ENCODE measurements at regions not wholly inside any gene's neighbourhood (a gene's known extent, or its start where the extent isn't known, plus 50 kb on each side); places are given as distances from the start of the nearest gene placed in this dataset.
"Not testable (repeated sequence)": the region's sequence is repeated elsewhere in the genome, so short reads cannot be mapped to it uniquely, and the experiment has no call there.

DNA sequence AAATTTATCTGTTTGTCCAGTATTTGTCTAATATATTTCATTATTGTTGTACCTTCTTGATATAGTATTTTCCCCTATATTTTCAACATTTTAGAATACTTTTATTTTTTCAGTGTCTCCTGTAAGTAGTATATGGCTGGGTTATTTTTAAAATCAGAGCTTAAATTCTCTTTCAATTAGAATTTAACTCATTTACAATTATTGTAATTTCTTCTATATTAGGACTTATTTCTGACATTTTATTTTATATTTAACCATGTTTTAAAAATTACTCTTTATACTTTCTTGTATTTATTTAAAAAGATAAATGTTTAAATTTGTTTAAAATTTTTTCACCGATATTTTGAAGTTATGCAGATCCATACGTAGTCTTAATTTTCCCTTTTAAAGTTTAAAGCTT lies 220.0 kb upstream of the NPVF start:
- no peak for DNase-seq (ENCODE audit: low read depth in 2 of 2)

- DNase-seq (ENCODE audit: low read depth in 2 of 2), result no peak
These were observed 225.7 kb upstream of the NPVF start for GRCh38 chr7:25454020-25454419.

DNA sequence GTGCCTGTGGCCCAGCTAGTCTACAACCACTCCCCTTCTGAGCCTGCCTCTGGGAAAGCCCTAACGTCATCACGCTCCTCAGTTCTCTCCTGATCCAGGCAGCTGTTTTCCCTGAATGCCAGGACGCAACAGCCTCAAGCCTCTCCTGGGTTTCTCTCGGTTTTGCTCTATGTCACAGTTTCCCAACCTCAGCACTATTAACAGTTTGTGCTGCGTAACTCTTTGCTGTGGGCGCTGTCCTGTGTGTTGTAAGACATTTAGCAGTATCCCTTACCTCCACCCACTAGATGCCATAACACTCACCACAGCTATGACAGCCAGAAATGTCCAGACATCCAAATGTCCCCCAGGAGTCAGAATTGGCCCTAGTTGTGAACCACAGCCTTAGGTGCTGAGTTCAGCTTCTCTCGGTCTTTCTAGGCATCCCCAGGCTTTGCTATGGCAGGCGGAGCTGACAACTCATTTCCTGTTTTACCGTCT lies 226.3 kb upstream of the NPVF start:
- no peak for DNase-seq (ENCODE audit: low read depth in 2 of 2)

DNA sequence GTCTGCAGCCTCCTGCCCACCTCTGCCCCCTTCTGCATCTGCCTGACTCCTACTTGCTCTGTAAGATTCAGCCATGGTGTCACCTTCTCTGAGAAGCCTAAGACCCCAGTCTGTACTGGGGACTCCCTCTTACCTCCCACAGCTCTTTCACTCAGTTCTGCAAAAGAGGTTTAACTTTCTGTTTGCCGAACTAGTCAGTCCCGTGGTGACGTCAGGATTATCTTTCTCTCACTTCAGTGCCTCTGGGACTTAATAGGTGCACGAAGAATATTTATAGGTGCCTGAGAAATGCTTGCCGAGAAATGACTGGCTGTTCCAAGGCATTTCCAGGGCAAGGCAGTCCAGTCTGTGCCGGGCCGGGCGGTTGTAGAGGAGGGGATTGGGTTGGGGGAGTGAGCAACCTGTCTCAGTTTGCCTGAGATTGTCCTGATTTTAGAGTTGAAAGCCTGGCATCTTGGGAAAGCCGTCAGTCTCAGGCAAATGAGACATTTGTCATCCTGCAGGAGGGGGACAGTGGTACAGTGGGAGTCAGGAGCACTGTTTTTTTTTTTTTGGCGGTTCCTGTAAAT lies 227.5 kb upstream of the NPVF start:
- DNase-seq (ENCODE audit: low read depth in 2 of 2), result no peak

DNA sequence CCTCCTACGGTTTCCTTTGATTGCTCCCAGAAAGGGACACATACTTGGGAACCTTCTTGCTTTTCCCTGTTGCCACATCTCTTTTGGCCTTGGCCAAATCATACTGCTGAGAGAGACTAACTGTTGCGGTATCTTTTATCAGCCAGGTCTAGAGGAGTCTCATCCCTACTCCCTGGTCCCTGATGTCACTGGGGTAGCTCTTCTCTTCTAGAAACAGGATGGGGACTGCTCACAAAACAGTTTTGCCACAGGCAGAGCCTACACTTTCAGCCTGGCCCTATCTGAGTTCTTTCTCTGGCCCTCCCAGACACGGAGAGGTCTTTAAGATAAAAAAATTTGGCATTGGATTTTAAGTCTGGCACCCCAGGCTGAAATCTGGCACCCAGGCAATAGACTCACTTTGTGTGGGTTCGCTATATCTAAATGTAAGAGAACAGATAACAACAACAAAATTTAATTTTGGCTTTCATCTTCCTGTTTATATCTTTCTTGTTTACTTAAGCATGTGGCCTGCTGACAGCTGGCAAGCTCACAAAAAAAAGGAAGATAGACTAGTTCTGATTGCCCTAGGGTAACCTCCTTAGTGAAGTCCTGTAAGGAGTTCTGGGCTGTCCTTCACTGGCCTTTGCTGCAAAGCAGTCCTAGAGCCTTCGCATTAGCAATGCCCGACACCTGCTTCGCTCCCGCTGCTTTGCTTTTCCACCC lies 228.3 kb upstream of the NPVF start:
- no peak for DNase-seq (ENCODE audit: low read depth in 2 of 2)

GRCh38 chr7:25459057-25459456 lies 230.8 kb upstream of the NPVF start:
- no peak for DNase-seq (ENCODE audit: low read depth in 2 of 2)

GRCh38 chr7:25460433-25460832 lies 232.1 kb upstream of the NPVF start:
- no peak for DNase-seq (ENCODE audit: low read depth in 2 of 2)

DNA sequence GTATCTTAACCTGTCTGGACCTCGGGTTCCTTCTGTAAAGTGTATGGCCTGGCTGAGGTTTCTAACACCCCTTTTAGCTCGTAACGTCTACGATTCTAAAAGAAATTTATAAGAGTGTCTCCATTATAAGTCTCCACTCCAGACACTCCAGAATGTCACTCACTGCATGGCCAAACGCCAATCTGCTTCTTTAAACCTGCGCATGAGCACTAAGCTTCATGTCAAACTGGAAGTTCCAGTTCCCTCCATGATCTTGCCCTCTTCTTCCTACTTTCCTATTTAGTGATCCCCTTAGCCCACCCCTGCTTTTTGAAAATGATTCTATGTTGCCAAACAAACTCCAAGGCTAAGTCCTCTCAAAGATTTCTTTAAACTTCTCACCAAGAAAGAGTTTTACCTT lies 241.4 kb upstream of the NPVF start:
- no peak for DNase-seq (ENCODE audit: low read depth in 2 of 2)

GRCh38 chr7:25476863-25477499 lies 248.7 kb upstream of the NPVF start:
- DNase-seq (ENCODE audit: low read depth in 2 of 2), result no peak

DNA sequence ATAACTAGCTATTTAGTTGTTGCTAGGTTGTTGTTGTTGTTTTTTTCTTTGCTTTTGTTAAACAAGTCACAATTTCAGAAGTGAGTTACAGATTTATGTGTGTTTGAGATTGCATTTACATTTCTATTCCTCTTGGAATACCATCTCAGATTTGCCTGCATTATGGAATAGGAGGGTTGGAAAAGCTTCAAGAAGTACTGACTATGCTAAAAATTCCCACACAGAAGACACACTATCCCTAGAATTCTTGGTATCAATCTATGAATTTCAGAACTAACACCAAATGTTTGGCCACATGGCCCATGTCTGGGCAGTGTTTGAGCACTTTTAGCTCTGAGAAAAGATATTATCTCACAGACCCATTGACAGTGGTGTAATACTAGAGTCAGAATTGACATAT lies 249.9 kb upstream of the NPVF start:
- not testable (repeated sequence) for DNase-seq (ENCODE audit: low read depth in 2 of 2)

DNA sequence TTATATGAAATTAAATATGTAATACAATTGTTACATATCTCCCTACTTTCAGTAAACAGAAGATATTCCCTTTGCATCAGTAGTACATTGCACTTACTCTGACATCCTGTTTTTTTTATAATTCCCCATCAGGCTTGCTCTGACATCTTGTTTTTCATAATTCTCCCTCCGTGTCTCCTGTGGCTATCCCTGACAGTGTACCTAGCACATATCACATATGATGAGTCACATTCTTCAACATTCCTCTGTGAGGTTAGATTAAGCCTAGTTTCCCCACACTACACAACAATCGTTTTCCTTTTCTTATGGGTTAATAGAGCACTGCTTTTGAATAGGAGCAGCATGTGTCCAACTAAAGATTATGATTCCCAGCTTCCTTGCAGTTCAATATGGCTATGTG lies 250.6 kb upstream of the NPVF start:
- no peak for DNase-seq (ENCODE audit: low read depth in 2 of 2)

GRCh38 chr7:25481891-25482290 lies 253.6 kb upstream of the NPVF start:
- DNase-seq (ENCODE audit: low read depth in 2 of 2), result no peak

DNA sequence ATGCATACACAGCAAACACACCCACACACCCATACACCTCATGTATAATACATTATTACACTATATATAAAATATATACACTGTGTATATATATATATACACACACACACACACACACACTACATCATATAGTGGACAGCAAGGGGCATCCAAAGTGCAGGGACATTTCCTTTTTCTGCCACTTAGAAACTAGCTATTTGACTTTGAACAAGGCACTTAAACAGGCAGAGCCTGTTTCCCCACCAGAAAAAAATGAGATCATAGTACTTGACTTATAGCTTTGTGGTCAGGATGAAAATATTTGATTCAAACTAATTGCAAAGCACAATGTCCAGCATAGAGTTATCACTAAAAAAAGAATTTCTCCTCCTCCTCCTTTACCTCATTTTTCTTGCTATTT lies 254.3 kb upstream of the NPVF start:
- DNase-seq (ENCODE audit: low read depth in 2 of 2), result no peak

DNA sequence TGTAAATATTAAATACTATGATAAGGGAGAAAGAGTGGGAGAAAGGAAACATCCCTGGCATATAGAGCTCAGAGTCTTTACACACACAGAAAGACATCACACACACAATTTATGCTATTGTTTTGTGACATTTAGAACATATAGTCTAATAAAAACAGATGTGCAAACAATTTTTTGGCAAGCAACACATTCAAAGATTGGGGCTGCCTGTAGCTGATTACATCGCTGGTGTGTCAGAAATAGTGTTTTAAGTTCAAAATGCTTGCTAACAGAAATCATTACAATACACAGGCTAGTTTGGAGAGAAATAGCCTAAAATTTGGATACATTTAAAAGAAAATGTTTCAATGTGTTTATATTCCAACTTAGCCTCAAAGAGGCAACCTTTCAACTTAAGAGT lies 256.7 kb upstream of the NPVF start:
- no peak for DNase-seq (ENCODE audit: low read depth in 2 of 2)

GRCh38 chr7:25486656-25487055 lies 258.4 kb upstream of the NPVF start:
- no peak for DNase-seq (ENCODE audit: low read depth in 2 of 2)

GRCh38 chr7:25493805-25494366 lies 265.6 kb upstream of the NPVF start:
- DNase-seq (ENCODE audit: low read depth in 2 of 2), result no peak

GRCh38 chr7:25494896-25495295 lies 266.6 kb upstream of the NPVF start:
- DNase-seq (ENCODE audit: low read depth in 2 of 2), result no peak

DNA sequence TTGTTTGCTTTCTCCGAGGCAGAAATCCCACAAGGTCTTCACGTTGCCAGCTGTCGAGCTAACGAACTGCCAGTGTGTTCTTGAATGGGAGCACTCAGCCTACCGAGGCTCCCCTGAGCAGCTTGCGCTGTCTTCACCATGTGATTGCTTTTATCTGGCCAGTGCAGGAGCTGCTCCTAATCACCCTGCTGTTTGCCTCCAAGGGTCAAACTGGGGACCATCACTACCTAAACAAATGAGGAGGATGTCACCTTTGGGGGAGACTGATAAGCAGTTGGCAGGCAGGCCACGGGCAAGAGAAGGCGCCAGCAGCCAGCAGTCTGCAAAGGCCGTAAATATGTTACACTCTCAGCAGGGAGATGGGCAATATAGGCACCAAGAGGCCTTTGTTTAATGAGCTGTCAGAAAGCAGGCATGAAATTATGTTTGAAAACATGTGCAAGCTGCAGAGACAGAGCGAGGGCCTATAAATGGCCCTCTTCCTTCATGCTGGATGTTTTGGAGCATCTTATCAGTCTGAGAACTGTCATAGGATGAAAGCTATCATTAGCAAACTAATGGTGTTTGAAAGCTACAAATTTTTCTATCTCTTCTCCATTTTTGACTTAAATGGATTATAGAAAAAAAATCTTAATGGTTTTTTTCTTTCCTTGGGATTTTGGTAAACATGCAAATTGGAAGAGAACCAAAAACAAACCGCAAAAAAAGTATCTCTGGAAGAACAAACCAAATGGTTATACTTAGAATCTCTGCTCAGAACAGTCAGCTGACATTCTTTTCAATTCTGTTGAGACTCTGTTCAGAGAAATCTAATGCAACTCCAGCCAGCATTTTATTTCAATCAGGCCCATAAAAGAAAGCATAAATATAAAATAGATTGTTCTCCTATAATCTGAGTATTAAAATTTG lies 267.3 kb upstream of the NPVF start:
- no peak for DNase-seq (ENCODE audit: low read depth in 2 of 2)

GRCh38 chr7:25496476-25497368 lies 268.4 kb upstream of the NPVF start:
- DNase-seq (ENCODE audit: low read depth in 2 of 2), result no peak

DNA sequence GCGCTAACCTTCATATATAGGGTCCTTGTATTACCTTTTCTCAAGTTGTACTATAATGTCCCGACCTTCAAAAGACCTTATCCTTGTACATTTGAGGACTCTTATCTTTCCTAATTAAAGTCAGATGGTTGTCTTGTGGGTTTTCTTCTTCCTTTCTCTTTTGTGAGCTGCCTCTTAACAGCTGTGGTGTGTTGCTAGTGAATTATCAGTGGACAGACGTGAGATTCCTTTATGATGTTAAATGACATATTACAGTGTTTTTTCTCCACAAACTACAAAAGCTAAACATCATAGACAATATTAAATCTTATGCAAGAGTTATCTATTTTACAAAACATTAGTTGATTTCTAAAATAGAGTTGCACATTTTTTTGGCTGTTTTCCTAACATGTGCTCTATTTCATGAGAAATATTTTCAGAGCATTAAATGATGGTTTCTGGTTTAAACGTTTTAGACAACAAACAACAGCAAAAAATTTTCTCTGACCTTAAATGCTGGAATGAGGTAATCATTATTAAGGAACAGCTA lies 272.2 kb upstream of the NPVF start:
- DNase-seq (ENCODE audit: low read depth in 2 of 2), result no peak

- no peak for DNase-seq (ENCODE audit: low read depth in 2 of 2)
These were observed 275.0 kb upstream of the NPVF start for GRCh38 chr7:25503306-25503705.

Data from activated CD8-positive, alpha-beta memory T cell treated with anti-CD3 and anti-CD28 coated beads for 4 hours (primary cell).